ENCODE measurements at regions not wholly inside any gene's neighbourhood (a gene's known extent, or its start where the extent isn't known, plus 50 kb on each side); places are given as distances from the start of the nearest gene placed in this dataset.
"Not testable (repeated sequence)": the region's sequence is repeated elsewhere in the genome, so short reads cannot be mapped to it uniquely, and the experiment has no call there.

DNA sequence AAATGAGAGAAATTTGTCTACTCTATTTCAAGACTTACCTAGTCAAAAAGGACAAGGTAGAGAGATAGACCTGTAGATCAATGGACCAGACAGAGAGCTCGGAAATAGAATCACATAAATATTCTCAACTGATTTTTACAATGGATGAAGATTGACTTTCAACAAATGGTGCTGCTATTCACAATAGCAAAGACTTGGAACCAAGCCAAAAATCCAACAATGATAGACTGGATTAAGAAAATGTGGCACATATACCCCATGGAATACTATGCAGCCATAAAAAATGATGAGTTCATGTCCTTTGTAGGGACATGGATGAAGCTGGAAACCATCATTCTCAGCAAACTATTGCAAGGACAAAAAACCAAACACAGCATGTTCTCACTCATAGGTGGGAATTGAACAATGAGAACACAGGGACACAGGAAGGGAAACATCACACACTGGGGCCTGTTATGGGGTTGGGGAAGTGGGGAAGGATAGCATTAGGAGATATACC lies 1128.2 kb downstream of the UQCRFS1 start:
- DNase-seq = not testable (repeated sequence)

DNA sequence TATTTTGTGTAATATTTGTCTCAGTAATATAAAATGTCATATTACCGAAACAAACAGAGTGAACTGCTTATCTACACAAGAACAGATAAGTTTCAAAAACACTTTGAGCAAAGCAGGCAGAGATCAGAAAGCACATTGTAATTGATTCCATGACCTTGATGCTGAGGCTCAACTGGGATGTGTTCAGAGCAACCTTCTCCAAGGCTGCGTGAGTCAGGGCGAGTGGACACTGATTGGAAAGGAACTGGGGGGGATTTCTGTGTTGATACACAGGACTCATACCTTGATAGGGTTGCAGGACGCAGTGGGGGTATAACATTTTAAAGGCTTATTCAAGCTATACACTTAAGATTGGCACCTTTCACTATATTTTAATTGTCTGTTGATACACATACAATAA lies 1136.3 kb downstream of the UQCRFS1 start:
- no peak for DNase-seq

DNA sequence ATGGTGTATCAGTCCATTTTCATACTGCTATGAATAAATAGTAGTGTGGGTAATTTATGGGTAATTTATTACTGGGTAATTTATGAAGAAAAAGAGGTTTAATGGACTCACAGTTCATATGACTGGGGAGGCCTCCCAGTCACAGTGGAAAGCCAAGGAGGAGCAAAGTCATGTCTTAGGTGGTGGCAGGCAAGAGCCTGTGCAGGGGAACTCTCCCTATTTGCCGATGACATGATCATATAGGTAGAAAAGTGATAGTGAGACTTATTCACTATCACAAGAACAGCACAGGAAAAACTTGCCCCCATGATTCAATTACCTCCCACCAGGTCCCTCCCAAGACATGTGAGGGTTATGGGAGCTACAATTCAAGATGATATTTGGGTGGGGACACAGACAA lies 1137.7 kb downstream of the UQCRFS1 start:
- DNase-seq = no peak

DNA sequence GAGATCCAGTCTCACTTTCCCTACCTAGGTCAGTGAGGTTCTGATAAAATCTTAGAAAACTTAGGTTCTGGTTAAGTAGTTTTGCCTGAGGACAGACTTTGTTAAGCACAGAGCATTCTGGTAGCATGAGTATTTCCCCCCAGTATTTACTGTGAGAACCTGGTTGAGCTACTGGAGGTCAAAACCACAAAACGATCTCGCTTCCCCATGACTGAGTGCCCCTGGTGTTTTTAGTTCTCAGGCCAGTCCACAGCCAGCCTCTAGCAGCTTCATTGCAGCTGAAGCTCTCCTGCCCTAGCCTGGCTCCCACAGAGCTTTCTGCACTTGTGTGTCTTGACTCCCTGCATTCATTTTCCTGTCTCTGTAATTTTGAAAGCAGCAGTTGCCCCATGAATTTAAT lies 1138.2 kb downstream of the UQCRFS1 start:
- DNase-seq = no peak

DNA sequence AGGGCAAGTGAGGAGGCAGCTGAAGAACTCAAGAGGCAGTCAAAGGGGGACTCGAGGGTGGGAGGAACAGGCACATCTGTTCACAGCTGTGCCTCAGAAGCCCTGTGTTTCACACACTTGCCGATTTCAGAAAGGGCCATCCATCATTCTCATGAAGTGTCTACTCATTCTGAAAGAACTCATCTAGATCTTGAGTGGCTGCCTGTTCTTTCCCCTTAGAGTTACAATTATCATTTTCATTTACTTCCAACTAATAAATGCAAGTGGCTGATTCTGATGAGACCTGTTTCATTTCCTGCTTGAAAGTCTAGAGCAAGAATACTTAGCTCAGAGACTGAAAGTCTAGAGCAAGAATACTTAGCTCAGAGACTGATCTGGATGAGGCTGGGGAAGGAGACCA lies 1145.1 kb downstream of the UQCRFS1 start:
- DNase-seq = no peak

DNA sequence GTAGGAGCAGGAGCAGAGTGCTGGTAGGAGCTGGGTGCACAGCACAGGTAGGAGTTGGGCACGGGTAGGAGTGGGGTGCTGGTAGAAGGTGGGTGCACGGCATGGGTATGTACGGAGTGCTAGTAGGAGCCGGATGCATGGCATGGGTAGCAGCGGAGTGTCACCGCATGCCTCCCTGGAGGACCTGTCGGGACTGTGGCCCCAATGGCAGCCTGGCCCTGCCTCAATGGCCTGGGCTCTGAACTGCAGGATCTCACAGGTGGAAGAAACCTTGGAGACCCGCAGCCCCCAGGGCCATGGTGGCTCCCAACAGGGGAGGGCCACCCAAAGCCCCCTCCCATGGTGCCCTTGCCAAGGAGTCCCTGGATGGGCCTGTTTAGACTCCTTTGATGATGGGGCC lies 1146.0 kb downstream of the UQCRFS1 start:
- DNase-seq = no peak

DNA sequence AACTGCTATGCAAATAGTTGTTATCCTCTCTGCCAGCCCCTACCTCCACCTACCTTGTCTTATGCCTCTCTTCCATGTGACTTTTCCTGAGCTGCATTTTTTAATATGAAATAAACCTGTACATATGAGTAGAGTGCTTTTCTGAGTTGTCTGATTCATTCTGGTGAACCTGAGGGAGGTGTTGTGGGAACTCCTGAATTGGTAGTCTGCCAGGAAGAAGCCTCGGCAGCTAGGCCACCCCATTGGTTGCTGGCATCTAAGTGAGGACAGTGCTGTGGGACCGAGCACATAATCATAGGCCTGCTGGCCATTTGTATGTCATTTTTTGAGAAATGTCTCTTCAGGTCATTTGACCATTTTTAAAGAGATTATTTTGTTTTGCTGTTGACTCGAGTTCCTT lies 1146.8 kb downstream of the UQCRFS1 start:
- DNase-seq = no peak

DNA sequence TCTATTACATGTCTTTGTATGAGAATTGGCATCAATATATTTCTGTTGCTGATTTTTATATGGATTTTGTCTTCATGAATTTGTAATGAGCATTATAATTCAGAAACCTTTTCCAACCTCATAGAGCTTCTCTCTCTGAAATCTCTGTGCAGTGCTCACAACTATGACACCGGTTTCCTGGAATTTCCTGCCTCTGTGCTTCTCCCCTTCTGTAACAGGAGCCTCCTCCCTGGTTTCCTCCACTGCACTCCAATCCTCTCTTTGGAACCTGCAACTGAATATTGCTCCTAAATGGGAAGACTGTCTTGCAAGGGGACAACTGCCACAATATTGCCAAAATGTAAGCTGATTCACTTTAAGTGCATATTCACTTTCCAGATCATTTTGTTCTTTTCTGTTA lies 1147.9 kb downstream of the UQCRFS1 start:
- DNase-seq = no peak

DNA sequence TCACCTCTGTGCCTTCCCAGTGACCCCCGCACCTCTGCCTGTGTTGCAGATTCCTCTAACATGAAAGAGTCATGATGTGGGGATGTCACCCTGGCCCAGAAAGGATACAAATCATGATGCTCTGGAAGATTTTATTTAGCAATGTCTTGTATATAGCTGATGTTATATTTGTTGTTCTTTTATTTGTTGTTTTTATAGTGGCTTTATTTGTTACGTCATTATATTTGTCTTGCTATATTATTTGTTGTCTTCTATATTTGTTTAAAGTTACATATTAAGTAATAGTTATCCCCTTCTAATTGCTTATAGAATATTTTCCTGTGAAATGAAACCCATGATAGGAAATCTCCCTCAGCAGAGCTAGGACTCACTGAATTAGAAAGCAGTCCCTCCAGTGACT lies 1149.2 kb downstream of the UQCRFS1 start:
- DNase-seq = no peak

DNA sequence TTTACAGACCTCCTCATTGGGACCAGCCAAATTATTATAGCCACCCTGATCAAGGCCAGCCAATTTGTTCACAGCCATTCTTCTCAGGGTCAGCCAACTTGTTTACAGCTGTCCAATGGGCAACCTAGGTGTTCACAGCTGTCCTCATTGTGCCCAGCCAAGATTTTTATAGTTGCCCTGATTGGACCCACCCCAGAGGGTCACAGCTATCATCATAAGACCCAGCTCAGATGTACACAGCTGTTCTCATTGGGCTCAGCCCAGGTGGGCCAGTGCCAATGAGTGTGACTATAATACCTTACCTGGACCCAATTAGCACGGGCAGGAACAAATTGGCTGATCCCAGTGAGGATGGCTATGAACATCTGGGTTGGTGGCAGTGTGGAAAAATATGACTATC lies 1151.8 kb downstream of the UQCRFS1 start:
- DNase-seq = no peak

DNA sequence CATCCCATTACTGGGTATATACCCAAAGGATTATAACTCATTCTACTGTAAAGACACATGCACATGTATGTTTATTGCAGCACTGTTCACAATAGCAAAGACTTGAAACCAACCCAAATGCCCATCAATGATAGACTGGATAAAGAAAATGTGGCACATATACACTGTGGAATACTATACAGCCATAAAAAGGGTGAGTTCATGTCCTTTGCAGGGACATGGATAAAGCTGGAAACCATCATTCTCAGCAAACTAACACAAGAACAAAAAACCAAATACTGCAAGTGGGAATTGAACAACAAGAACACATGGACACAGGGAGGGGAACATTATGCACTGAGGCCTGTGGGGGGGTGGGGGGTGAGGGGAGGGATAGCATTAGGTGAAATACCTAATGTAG lies 1155.9 kb downstream of the UQCRFS1 start:
- DNase-seq = not testable (repeated sequence)

DNA sequence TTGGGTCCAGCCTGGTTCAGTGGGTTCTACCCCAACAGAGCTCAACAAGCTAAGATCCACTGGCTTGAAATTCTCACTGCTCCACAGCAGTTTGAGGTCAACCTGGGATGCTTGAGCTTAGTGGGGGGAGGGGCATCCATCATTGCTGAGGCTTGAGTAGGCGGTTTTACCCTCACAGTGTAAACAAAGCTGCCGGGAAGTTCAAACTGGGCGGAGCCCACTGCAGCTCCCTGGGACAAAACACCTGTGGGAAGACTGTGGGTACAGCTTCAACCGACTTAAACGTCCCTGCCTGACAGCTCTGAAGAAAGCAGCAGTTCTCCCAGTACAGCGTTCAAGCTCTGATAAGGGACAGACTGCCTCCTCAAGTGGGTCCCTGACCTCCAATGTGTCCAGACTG lies 1161.9 kb downstream of the UQCRFS1 start:
- DNase-seq = no peak

DNA sequence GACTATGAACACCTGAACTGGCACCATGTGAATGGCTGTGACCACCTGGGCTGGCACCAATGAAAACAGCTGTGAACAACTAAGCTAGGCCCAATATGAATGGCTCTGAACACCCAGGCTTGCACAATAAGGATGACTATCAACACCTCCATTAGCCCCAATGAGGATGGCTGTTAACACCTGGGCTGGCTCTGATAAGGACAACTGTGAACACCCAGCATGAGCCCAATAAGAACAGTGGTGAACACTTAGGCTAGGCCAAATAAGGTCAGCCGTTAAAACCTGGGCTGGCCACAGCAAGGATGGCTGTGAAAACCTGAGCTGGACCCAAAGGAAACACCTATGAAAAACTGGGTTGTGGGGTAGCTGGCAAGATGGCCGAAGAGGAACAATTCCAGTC lies 1163.1 kb downstream of the UQCRFS1 start:
- DNase-seq = no peak

DNA sequence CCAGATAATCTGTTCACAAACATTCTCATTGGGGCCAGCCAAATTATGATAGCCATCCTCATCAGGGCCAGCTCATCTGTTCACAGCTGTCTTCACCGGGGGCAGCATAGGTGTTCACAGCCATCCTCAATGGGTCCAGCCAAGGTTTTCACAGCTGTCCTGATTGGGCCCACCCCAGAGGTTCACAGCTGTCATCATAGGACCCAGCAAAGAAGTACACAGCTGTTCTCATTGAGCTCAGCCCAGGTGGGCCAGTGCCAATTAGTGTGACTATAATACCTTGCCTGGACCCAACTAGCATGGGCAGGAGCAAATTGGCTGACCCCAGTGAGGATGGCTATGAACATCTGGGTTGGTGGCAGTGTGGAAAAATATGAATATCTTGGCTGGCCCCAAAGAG lies 1166.0 kb downstream of the UQCRFS1 start:
- DNase-seq = no peak

DNA sequence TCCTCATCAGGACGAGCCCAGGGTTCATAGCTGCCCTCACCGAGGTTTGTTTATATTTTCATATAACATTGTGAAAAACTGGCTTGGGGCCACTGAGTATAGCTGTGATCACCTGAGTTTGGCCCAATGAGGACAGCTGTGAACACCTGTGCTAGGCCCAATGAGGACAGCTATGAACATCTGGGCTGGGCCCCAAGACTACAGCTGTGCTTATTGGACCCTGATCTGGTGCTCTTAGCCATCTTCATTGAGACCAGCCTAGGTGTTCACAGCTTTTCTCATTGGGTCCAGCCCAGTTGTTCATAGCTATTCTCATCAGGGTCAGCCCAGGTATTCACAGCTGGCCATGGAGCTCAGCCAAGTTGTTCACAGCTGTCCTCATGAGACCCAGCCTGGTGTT lies 1167.3 kb downstream of the UQCRFS1 start:
- DNase-seq = no peak

DNA sequence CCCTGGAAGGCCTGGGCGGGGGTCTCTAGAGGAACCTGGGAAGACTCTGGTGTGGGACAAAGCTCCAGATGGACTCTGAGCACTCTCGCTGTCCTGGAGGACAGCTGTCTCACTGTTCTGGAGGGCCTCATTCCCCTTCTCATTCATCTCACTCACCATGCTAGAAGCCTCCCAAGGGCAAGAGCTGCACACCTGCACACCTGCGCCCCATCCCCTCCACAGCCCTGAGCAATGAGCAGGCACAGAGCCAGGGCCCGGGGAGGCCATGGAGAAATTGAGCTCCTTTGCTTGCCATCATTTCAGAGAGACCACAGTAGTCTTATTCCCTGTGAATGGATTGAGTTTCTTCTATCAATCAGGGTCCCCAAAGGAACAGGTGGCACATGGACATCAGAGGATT lies 1168.5 kb downstream of the UQCRFS1 start:
- DNase-seq = no peak

DNA sequence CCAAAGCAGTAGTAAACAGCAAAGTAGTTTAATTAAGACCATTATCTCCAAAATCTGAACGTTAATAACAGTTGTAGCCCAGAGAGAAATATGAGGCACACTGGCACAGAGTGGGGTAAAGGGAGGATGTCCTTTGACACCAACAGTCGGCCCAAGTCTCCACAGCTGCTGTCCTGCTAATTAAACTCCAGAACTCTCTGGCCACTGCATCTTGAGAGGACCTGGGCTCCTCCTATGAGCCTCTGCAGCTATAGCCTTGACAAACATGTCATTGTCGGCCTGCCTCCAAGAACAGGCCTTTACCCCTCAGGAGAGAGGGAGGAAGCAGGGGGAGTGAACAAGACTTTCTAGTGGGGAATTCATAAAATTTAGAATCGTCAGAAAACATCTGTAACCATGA lies 1170.4 kb downstream of the UQCRFS1 start:
- DNase-seq = no peak

DNA sequence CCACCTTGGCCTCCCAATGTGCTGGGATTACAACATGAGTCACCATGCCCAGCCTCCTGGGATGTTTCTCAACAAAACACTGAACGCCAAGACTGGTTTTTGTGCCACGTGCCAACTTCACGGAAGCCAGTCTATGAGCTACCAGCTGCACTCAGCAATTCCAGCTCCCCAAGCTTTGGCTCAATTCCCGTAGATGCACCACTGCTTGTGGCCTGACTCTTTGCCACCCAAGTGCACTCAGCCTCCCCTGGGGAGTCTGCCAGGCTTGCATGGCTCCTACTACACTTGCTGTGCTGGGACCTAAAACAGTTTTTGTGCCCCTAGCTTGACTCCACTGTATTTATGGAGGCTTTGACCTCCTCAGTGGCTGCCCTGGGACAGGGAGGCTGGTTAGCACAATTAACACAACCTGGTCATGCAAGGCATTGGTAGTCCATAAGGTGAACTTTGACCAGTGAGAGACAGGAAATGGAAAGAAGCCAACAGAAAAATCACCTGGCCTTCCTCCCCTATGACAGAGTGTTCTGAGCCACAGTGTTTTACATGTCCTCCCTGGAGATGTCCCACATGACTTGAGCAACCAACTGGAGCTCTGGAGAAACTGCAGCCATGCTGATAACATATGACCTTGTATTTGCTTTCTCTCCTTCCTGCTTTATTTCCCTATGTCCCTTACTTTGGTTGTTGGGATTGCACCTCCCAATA lies 1173.1 kb downstream of the UQCRFS1 start:
- no peak for DNase-seq

DNA sequence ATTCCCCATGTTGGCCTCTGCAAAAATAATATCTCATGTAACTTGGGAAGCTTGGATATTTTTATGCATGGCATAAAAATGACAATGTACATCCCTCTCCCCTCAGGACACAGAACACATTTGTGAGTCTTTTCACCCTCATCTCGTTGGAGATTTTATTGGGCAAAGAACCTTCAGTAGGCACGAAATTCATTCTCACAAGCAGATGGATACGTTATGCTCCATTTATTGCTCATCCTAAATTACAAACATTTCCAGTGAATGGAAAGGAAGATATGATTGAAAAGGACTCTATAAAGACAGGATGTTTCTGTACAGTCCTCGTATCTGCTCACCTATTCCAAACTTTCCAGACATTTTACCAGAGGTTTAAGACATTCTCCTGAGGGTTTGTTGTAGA lies 1175.8 kb downstream of the UQCRFS1 start:
- no peak for DNase-seq

DNA sequence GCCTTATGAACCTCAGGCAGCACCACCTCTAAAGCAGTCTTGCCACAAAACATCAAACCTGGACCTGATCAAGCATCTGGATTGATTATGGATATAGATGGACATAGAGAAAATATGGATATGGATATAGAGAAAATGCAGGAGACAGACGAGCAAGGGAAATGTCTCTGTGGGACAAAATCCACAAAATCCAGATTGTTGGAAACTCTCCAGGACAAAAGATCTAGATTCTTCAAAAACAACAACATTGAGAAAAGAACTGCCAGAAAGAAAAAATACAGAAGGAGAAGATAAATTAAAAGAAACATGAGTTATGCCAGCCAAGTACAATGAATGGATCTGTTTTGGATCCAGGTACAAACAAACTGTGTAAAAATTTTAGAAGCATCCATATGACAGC lies 1176.5 kb downstream of the UQCRFS1 start:
- DNase-seq = no peak

DNA sequence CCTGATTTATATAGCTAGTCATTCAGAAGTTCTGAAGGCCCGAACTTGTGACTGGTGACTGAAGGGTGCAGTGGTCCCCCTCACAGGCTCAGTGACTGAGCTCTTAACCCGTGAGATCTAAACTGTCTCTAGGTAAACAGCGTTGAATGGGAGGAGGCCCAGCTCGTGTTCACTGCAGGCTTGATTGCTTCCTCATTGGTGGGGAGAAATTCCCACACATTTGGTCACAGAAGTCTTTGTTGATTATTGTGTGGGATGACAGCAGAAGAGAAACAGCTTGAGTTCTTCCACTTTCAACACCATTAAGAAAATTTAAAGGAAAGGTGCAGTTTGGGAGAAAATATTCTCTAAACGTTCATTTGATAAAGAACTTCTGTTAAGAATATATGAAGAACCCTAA lies 1178.0 kb downstream of the UQCRFS1 start:
- no peak for DNase-seq

DNA sequence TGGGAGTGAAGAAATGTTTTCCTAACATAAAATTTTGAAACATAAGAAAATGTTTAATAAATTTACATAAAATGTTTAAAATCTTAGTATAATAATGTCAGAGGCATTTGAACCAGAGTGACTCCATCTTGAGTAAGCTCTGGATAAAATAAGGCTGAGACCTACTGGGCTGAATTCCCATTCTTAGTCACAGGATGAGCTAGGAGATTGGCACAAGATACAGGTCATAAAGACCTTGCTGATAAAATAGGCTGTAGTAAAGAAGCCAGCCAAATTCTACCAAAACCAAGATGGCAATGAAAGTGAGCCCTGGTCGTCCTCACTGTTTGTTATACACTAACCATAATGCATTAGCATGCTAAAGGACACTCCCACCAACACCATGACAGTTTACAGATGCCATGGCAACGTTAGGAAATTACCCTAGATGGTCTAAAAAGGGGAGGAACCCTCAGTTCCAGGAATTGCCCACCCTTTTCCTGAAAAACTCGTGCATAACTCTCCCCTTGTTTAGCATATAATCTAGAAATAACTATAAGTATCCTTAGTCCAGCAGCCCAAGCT lies 1184.0 kb downstream of the UQCRFS1 start:
- DNase-seq = no peak

DNA sequence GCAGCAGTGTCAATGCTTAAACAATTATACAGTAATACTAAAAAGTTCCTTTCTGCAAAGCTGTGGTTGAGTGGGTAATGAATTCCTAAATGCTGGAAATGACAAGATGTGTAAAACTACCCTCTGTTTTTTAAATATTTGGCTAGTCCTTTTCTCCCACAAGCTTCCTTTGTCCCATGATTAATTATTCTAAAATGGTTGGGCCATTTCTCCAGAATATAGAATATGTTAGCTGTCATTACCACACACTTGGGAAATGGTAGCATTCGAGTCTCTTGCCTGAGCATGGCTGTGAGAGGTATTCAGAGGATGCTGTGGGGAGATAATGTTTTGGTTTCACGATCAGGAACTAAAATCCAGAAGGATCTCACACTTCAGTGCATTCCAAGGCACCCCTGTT lies 1185.8 kb downstream of the UQCRFS1 start:
- no peak for DNase-seq

DNA sequence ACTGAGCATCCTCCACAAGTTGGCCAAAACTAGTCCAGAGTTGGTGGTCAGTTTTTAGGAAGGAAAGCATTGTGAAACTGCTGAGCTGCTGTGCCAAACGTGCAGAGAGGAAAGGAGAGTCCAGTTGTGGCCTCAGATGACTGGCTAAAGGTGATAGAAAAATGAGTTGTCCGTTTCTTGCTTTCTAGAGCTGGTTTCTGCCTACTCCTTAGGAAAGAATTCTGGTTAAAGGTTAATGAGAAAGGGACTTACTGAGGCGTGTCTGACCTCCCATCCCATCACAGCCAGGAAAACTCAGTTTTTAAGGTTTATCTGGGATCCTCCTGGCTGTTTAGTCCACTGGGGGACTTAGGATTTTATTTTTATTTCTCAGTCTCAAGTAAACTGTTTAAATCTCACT lies 1186.3 kb downstream of the UQCRFS1 start:
- no peak for DNase-seq

DNA sequence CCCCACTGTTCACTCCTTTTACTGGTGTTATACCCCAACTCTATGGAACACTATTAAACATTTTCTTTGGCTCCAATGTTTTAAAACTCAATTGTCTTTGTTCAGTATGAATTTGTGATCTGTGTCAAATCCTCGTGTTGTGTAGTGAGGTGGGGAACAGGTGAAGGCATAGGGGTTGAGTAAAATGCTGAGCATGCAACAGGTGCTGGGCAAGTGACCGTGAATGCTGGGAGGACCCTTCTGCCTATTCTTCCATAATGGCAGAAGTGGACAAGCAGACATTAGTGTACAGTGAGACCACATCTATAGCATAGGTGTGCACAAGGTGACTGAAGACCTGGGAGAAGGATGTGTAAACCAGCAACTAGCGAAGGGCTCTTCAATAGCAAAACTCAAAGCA lies 1188.0 kb downstream of the UQCRFS1 start:
- DNase-seq = no peak
